Gastrocnemius medialis (tissue), 4 donors: ENCODE measurements at regions not wholly inside any gene's neighbourhood (a gene's known extent, or its start where the extent isn't known, plus 50 kb on each side); places are given as distances from the start of the nearest gene placed in this dataset.

Experiments used
- POLR2A ChIP-seq, 2 donors: fragments of 450-650 bp; IDR thresholded peaks; one replicate each; pipeline ENCODE4 v1.6.1; 2017; ENCODE audit warnings: antibody characterized with exemption in 2 of 2, mild to moderate bottlenecking in 2 of 2, moderate library complexity in 2 of 2
- TF ChIP-seq, protein P1 (sequence below), 5 experiments: fragments of 450-650 bp in 3 of 5; fragments of 200-600 bp in 2 of 5; sonication (generic) in 2 of 5; IDR thresholded peaks in 4 of 5; conservative IDR thresholded peaks in 1 of 5; 1 replicate in 4 of 5; 2 replicates in 1 of 5; pipeline ENCODE4 v1.5.1; 2016 to 2019; ENCODE audit warnings: antibody characterized with exemption in 5 of 5, mild to moderate bottlenecking in 3 of 5, moderate library complexity in 3 of 5

- TF ChIP-seq, protein P1, sequence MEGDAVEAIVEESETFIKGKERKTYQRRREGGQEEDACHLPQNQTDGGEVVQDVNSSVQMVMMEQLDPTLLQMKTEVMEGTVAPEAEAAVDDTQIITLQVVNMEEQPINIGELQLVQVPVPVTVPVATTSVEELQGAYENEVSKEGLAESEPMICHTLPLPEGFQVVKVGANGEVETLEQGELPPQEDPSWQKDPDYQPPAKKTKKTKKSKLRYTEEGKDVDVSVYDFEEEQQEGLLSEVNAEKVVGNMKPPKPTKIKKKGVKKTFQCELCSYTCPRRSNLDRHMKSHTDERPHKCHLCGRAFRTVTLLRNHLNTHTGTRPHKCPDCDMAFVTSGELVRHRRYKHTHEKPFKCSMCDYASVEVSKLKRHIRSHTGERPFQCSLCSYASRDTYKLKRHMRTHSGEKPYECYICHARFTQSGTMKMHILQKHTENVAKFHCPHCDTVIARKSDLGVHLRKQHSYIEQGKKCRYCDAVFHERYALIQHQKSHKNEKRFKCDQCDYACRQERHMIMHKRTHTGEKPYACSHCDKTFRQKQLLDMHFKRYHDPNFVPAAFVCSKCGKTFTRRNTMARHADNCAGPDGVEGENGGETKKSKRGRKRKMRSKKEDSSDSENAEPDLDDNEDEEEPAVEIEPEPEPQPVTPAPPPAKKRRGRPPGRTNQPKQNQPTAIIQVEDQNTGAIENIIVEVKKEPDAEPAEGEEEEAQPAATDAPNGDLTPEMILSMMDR (IDR thresholded peaks at IDR 0.05 in 4 of 5, conservative IDR thresholded peaks at IDR 0.05 in 1 of 5), result no peak
- TF ChIP-seq POLR2A (IDR thresholded peaks at IDR 0.05), result no peak
Observed at GRCh38 chr1:118636004-118636403, 352.1 kb downstream of the TBX15 start.
